Nephron (organoid): ENCODE measurements at regions not wholly inside any gene's neighbourhood (a gene's known extent, or its start where the extent isn't known, plus 50 kb on each side); places are given as distances from the start of the nearest gene placed in this dataset.
"Not testable (repeated sequence)": the region's sequence is repeated elsewhere in the genome, so short reads cannot be mapped to it uniquely, and the experiment has no call there.

Experiments used
- H3K27ac Mint-ChIP-seq, 3 experiments: 2 replicates each; pipeline ENCODE4 v1.8.0; 2020; ENCODE audit warnings: mixed read lengths in 3 of 3, mild to moderate bottlenecking in 2 of 3, moderate library complexity in 1 of 3
- H3K27me3 Mint-ChIP-seq: 2 replicates; pipeline ENCODE4 v1.8.0; 2021; ENCODE audit warnings: low read depth, mild to moderate bottlenecking, moderate library complexity, mixed read lengths
- H3K36me3 Mint-ChIP-seq: 2 replicates; pipeline ENCODE4 v1.8.0; 2020; ENCODE audit warnings: low read depth, mixed read lengths
- H3K4me1 Mint-ChIP-seq: 2 replicates; pipeline ENCODE4 v1.8.0; 2020; ENCODE audit warnings: mixed read lengths
- H3K4me3 Mint-ChIP-seq, 3 experiments: 2 replicates each; pipeline ENCODE4 v1.8.0; 2020; ENCODE audit warnings: mild to moderate bottlenecking in 3 of 3, mixed read lengths in 3 of 3, moderate library complexity in 2 of 3
- H3K9me3 Mint-ChIP-seq: 2 replicates; pipeline ENCODE4 v1.8.0; 2020; ENCODE audit warnings: mixed read lengths
- CTCF ChIP-seq, 3 experiments: fragments of 200-600 bp; sonication (generic); IDR thresholded peaks; one replicate each; pipeline ENCODE4 v1.5.0; 2021; ENCODE audit warnings: antibody characterized with exemption in 3 of 3; ENCODE audit not compliant: unreplicated experiment in 3 of 3

GRCh38 chr7:8365499-8366110 is 67.8 kb upstream of the NXPH1 start:
- Mint-ChIP-seq H3K36me3 (no peaks in the 10 kb centered on the region), H3K27ac (no peak overlapping the region), H3K9me3 (no peaks in the 10 kb centered on the region), H3K4me1 (no peaks in the 10 kb centered on the region), H3K27me3 (no peaks in the 10 kb centered on the region), H3K4me3 (no peak overlapping the region)
- TF ChIP-seq CTCF (IDR thresholded peaks at IDR 0.05; ENCODE audit: unreplicated experiment in 3 of 3) = peak in 2 of 3 experiments; percentile 19 to 34

GRCh38 chr7:8368007-8368406 is 65.4 kb upstream of the NXPH1 start:
- not testable (repeated sequence) for H3K9me3 Mint-ChIP-seq, H3K4me3 Mint-ChIP-seq, H3K36me3 Mint-ChIP-seq, H3K4me1 Mint-ChIP-seq, H3K27me3 Mint-ChIP-seq, H3K27ac Mint-ChIP-seq

GRCh38 chr7:8371742-8372141 is 61.7 kb upstream of the NXPH1 start:
- H3K36me3 Mint-ChIP-seq = no peaks in the 10 kb centered on the region

GRCh38 chr7:8373851-8374250 is 59.6 kb upstream of the NXPH1 start:
- TF ChIP-seq CTCF (IDR thresholded peaks at IDR 0.05; ENCODE audit: unreplicated experiment in 3 of 3) = no peak
- Mint-ChIP-seq H3K4me1 (no peaks in the 10 kb centered on the region), H3K27ac (no peak overlapping the region), H3K27me3 (no peaks in the 10 kb centered on the region), H3K9me3 (no peaks in the 10 kb centered on the region), H3K4me3 (no peak overlapping the region), H3K36me3 (no peaks in the 10 kb centered on the region)

More at GRCh38 chr7:8371742-8372141, 61.7 kb upstream of the NXPH1 start:
- no peaks in the 10 kb centered on the region for H3K9me3 Mint-ChIP-seq
- no peak overlapping the region for H3K4me3 Mint-ChIP-seq
- no peaks in the 10 kb centered on the region for H3K27me3 Mint-ChIP-seq
- no peaks in the 10 kb centered on the region for H3K4me1 Mint-ChIP-seq
- H3K27ac Mint-ChIP-seq = no peak overlapping the region
- TF ChIP-seq CTCF (IDR thresholded peaks at IDR 0.05; ENCODE audit: unreplicated experiment in 3 of 3) = no peak

GRCh38 chr7:8378349-8379019 is 54.9 kb upstream of the NXPH1 start:
- H3K27me3 Mint-ChIP-seq = no peaks in the 10 kb centered on the region
- H3K27ac Mint-ChIP-seq = no peak overlapping the region
- H3K4me3 Mint-ChIP-seq = no peak overlapping the region
- TF ChIP-seq CTCF (IDR thresholded peaks at IDR 0.05; ENCODE audit: unreplicated experiment in 3 of 3) = no peak
- no peaks in the 10 kb centered on the region for H3K36me3 Mint-ChIP-seq
- no peaks in the 10 kb centered on the region for H3K9me3 Mint-ChIP-seq
- H3K4me1 Mint-ChIP-seq = peaks cover 6% of the 10 kb centered on the region

- H3K36me3 Mint-ChIP-seq = no peaks in the 10 kb centered on the region
- H3K27me3 Mint-ChIP-seq = no peaks in the 10 kb centered on the region
- peaks cover 6% of the 10 kb centered on the region for H3K4me1 Mint-ChIP-seq
- no peak for TF ChIP-seq CTCF (IDR thresholded peaks at IDR 0.05; ENCODE audit: unreplicated experiment in 3 of 3)
- H3K9me3 Mint-ChIP-seq = no peaks in the 10 kb centered on the region
- H3K27ac Mint-ChIP-seq = no peak overlapping the region
- H3K4me3 Mint-ChIP-seq = no peak overlapping the region
Observed at GRCh38 chr7:8379264-8379663, 54.1 kb upstream of the NXPH1 start.
